Neural cell (in vitro differentiated cells): ENCODE measurements at regions not wholly inside any gene's neighbourhood (a gene's known extent, or its start where the extent isn't known, plus 50 kb on each side); places are given as distances from the start of the nearest gene placed in this dataset.

Experiments
- CTCF ChIP-seq: fragments of 450-650 bp; IDR thresholded peaks from 2 replicates; pipeline ENCODE4 v1.5.1; 2014; ENCODE audit warnings: antibody characterized with exemption, mild to moderate bottlenecking, moderate library complexity; ENCODE audit not compliant: poor library complexity, severe bottlenecking
- EZH2 ChIP-seq: fragments of 200-600, 300-800 bp; shearing (Covaris generic), sonication (generic); IDR thresholded peaks from 2 replicates; pipeline ENCODE4 v1.6.1; 2014; ENCODE audit warnings: antibody characterized with exemption, low read length, borderline replicate concordance, mild to moderate bottlenecking; ENCODE audit not compliant: insufficient read depth, poor library complexity, severe bottlenecking
- POLR2AphosphoS5 ChIP-seq: IDR thresholded peaks from 2 replicates; pipeline ENCODE4 v1.6.1; 2012
- RAD21 ChIP-seq: fragments of 450-650 bp; conservative IDR thresholded peaks from 2 replicates; pipeline ENCODE4 v1.6.1; 2014; ENCODE audit warnings: antibody characterized with exemption, mild to moderate bottlenecking, moderate library complexity
- SMC3 ChIP-seq: fragments of 450-650 bp; conservative IDR thresholded peaks from 2 replicates; pipeline ENCODE4 v1.6.1; 2014; ENCODE audit warnings: antibody characterized with exemption, mild to moderate bottlenecking, moderate library complexity; ENCODE audit not compliant: poor library complexity

GRCh38 chr12:13404111-13404628 is 207.6 kb downstream of the EMP1 start:
- TF ChIP-seq POLR2AphosphoS5, result no peak
- no peak for TF ChIP-seq CTCF
- TF ChIP-seq SMC3, result no peak
- no peak for TF ChIP-seq EZH2
- TF ChIP-seq RAD21, result no peak
